Naive thymus-derived CD4-positive, alpha-beta T cell (primary cell): ENCODE measurements at regions not wholly inside any gene's neighbourhood (a gene's known extent, or its start where the extent isn't known, plus 50 kb on each side); places are given as distances from the start of the nearest gene placed in this dataset.

Experiments
- ATAC-seq: fragments of 150-1000 bp; cut with Tn5 transposase; 2 replicates; pipeline ENCODE4 v1.10.0; 2021; ENCODE audit warnings: mild to moderate bottlenecking, moderate library complexity
- CTCF ChIA-PET: fragments of 350-600 bp; sonication (Branson Sonifier 250); formaldehyde crosslinking; loops from one replicate; lab custom pipeline; 2021; ENCODE audit warnings: antibody characterized with exemption; lab: Charles Lee
- POLR2A ChIA-PET: fragments of 350-600 bp; sonication (Branson Sonifier 250); formaldehyde crosslinking; loops from one replicate; lab custom pipeline; 2021; ENCODE audit warnings: antibody characterized with exemption, inconsistent platforms; lab: Charles Lee
- DNase-seq, 9 donors: peaks; one replicate each; pipeline versions ENCODE4 v3.0.0 to v3.0.0-alpha.2; 2020 to 2022; ENCODE audit warnings: mixed read lengths in 1 of 9
- H3K27ac ChIP-seq: one replicate; pipeline ENCODE4 v1.7.0; 2013; ENCODE audit warnings: mild to moderate bottlenecking, low read depth, low read length, moderate library complexity
- H3K27me3 ChIP-seq, 2 donors: one replicate each; pipeline ENCODE4 v1.7.0; 2013; ENCODE audit warnings: low read length in 2 of 2, mild to moderate bottlenecking in 2 of 2, moderate library complexity in 2 of 2; ENCODE audit not compliant: control insufficient read depth in 2 of 2, insufficient read depth in 2 of 2
- H3K36me3 ChIP-seq, 3 experiments: 1 replicate in 2 of 3; 2 replicates in 1 of 3; pipeline ENCODE4 v1.7.0; 2013; ENCODE audit warnings: low read length in 3 of 3, mild to moderate bottlenecking in 3 of 3, moderate library complexity in 1 of 3; ENCODE audit not compliant: insufficient read depth in 3 of 3, control insufficient read depth in 2 of 3
- H3K4me1 ChIP-seq, 2 donors: one replicate each; pipeline ENCODE4 v1.7.0; 2013; ENCODE audit warnings: low read length in 2 of 2, mild to moderate bottlenecking in 2 of 2, moderate library complexity in 1 of 2; ENCODE audit not compliant: control insufficient read depth in 2 of 2, insufficient read depth in 2 of 2
- H3K4me3 ChIP-seq: 2 replicates; pipeline ENCODE4 v1.7.0; 2013; ENCODE audit warnings: mild to moderate bottlenecking, low read length
- H3K9me3 ChIP-seq, 3 experiments: 1 replicate in 2 of 3; 2 replicates in 1 of 3; pipeline ENCODE4 v1.7.0; 2013; ENCODE audit warnings: low read length in 3 of 3; ENCODE audit not compliant: control insufficient read depth in 2 of 3
- H3K27ac Mint-ChIP-seq, 9 donors: one replicate each; pipeline ENCODE4 v1.8.0; 2020 to 2022; ENCODE audit warnings: mixed read lengths in 9 of 9, mild to moderate bottlenecking in 8 of 9, moderate library complexity in 5 of 9, inconsistent platforms in 2 of 9
- H3K27me3 Mint-ChIP-seq, 5 donors: one replicate each; pipeline ENCODE4 v1.8.0; 2021 to 2022; ENCODE audit warnings: mixed read lengths in 5 of 5, mild to moderate bottlenecking in 1 of 5
- H3K36me3 Mint-ChIP-seq, 5 donors: one replicate each; pipeline ENCODE4 v1.8.0; 2020 to 2022; ENCODE audit warnings: mixed read lengths in 5 of 5, mild to moderate bottlenecking in 3 of 5, inconsistent platforms in 1 of 5
- H3K4me1 Mint-ChIP-seq, 7 donors: one replicate each; pipeline ENCODE4 v1.8.0; 2020 to 2022; ENCODE audit warnings: mixed read lengths in 7 of 7, mild to moderate bottlenecking in 3 of 7, inconsistent platforms in 1 of 7
- H3K4me3 Mint-ChIP-seq, 10 donors: one replicate each; pipeline ENCODE4 v1.8.0; 2020 to 2022; ENCODE audit warnings: mild to moderate bottlenecking in 10 of 10, mixed read lengths in 10 of 10, moderate library complexity in 6 of 10, inconsistent platforms in 2 of 10
- H3K9me3 Mint-ChIP-seq, 11 donors: one replicate each; pipeline ENCODE4 v1.8.0; 2020 to 2022; ENCODE audit warnings: mixed read lengths in 11 of 11, mild to moderate bottlenecking in 4 of 11, inconsistent platforms in 1 of 11, moderate library complexity in 1 of 11
- intact Hi-C, 2 donors: fragments of 100-400 bp; cut with micrococcal nuclease; formaldehyde crosslinking; loops; one replicate each; pipeline ENCODE4 v1.15.1; 2023

DNA sequence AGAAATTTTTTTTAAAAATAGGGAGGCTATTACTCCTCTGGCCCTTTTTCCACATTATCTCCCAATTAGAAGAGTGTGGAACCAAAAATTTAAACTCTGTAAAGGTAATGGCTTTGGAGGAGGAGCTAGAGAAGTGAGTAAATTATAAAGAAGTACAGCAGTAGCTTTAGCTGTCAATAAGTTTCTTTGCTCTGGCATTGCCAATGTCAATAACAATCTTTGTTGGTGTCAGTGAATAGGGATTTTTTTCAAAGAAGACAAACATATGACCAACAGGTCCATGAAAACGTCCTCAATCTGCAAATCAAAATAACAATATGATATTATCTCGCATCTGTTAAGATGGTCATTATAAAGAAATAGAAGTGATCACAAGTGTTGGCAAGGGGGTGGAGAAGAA is 227.1 kb upstream of the MBL2 start:
- no peaks in the 10 kb centered on the region for H3K4me1 Mint-ChIP-seq
- no peaks in the 10 kb centered on the region for H3K9me3 ChIP-seq
- no peaks in the 10 kb centered on the region for H3K27me3 Mint-ChIP-seq
- H3K4me3 Mint-ChIP-seq, result no peak overlapping the region
- H3K4me1 ChIP-seq, result no peaks in the 10 kb centered on the region
- no peaks in the 10 kb centered on the region for H3K36me3 Mint-ChIP-seq
- H3K9me3 Mint-ChIP-seq, result peaks cover 0 to 15% (median 2%) of the 10 kb centered on the region in 11 donors
- no peak for DNase-seq
- H3K27ac ChIP-seq, result no peak overlapping the region
- POLR2A ChIA-PET, result no interaction called here
- no peaks in the 10 kb centered on the region for H3K27me3 ChIP-seq
- no peak overlapping the region for H3K27ac Mint-ChIP-seq
- CTCF ChIA-PET, result no interaction called here
- no peak for ATAC-seq
- H3K4me3 ChIP-seq, result no peak overlapping the region
- no peaks in the 10 kb centered on the region for H3K36me3 ChIP-seq
- intact Hi-C loops, result no loop called here

GRCh38 chr10:52999258-52999657 is 226.7 kb upstream of the MBL2 start:
- ChIA-PET CTCF (no interaction called here), POLR2A (no interaction called here)
- ATAC-seq, result no peak
- H3K36me3 Mint-ChIP-seq, result no peaks in the 10 kb centered on the region
- H3K27ac Mint-ChIP-seq, result no peak overlapping the region
- no peak for DNase-seq
- H3K36me3 ChIP-seq, result no peaks in the 10 kb centered on the region
- H3K4me1 ChIP-seq, result no peaks in the 10 kb centered on the region
- peaks cover 0 to 16% (median 1%) of the 10 kb centered on the region in 11 donors for H3K9me3 Mint-ChIP-seq
- H3K27me3 ChIP-seq, result no peaks in the 10 kb centered on the region
- H3K4me1 Mint-ChIP-seq, result no peaks in the 10 kb centered on the region
- H3K9me3 ChIP-seq, result no peaks in the 10 kb centered on the region
- no peak overlapping the region for H3K4me3 Mint-ChIP-seq
- no peak overlapping the region for H3K27ac ChIP-seq
- intact Hi-C loops, result no loop called here
- no peak overlapping the region for H3K4me3 ChIP-seq
- no peaks in the 10 kb centered on the region for H3K27me3 Mint-ChIP-seq

DNA sequence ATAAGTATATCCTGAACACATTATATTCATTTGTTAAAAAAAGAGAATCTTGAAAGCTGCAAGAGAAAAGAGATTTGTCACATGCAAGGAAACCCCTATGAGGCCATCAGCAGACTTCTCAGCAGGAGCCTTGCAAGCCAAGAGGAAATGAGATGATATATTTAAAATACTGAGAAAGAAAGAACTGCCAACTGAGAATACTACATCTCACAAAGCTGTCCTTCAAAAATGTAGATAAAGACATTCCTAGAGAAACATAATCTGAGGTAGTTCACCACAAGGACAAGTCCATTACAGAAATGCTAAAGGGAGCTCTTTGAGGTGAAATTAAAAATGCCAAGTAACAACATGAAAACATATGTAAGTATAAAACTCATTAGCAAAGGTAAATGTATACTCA is 224.4 kb upstream of the MBL2 start:
- POLR2A ChIA-PET, result no interaction called here

GRCh38 chr10:52994370-52994769 is 221.8 kb upstream of the MBL2 start:
- Mint-ChIP-seq H3K27ac (no peak overlapping the region), H3K9me3 (peaks cover 0 to 19% (median 2%) of the 10 kb centered on the region in 11 donors), H3K36me3 (no peaks in the 10 kb centered on the region), H3K4me3 (no peak overlapping the region), H3K27me3 (peaks cover 0 to 3% (median 0%) of the 10 kb centered on the region in 5 donors), H3K4me1 (no peaks in the 10 kb centered on the region)
- ChIA-PET CTCF (no interaction called here), POLR2A (no interaction called here)
- H3K4me3 ChIP-seq, result no peak overlapping the region
- H3K4me1 ChIP-seq, result no peaks in the 10 kb centered on the region
- no peak overlapping the region for H3K27ac ChIP-seq
- no peaks in the 10 kb centered on the region for H3K27me3 ChIP-seq
- ATAC-seq (no peak), DNase-seq (no peak)
- H3K9me3 ChIP-seq, result no peaks in the 10 kb centered on the region
- no peaks in the 10 kb centered on the region for H3K36me3 ChIP-seq
- intact Hi-C loops, result no loop called here

More for the DNA sequence above, 224.4 kb upstream of the MBL2 start:
- intact Hi-C loops, result no loop called here
- Histone ChIP-seq H3K9me3 (no peaks in the 10 kb centered on the region), H3K27me3 (no peaks in the 10 kb centered on the region), H3K27ac (no peak overlapping the region), H3K4me3 (no peak overlapping the region), H3K36me3 (no peaks in the 10 kb centered on the region), H3K4me1 (no peaks in the 10 kb centered on the region)
- H3K4me1 Mint-ChIP-seq, result no peaks in the 10 kb centered on the region
- no peak overlapping the region for H3K27ac Mint-ChIP-seq
- ATAC-seq (no peak), DNase-seq (no peak)
- peaks cover 0 to 3% (median 0%) of the 10 kb centered on the region in 5 donors for H3K27me3 Mint-ChIP-seq
- CTCF ChIA-PET, result no interaction called here
- no peaks in the 10 kb centered on the region for H3K36me3 Mint-ChIP-seq
- H3K4me3 Mint-ChIP-seq, result no peak overlapping the region
- peaks cover 0 to 17% (median 1%) of the 10 kb centered on the region in 11 donors for H3K9me3 Mint-ChIP-seq

DNA sequence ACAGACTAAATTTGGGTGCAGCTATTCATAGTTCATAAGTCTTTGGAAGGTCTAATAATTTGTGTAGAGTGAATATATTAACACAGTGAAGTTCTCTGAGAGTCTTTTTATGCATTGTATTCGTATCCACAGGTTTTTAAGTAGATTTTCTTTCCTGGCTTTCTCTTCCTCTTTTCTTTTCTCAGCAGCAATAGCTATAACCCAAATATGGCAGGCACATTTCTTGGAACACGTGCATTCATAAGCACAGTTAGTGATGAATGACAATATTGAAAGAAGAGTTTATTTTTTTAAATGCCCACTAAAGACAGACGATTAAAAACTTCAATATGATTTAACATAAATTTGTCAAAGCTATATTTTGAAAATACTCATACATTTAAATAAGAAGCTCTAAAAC is 220.5 kb upstream of the MBL2 start:
- H3K36me3 ChIP-seq, result no peaks in the 10 kb centered on the region
- no peak overlapping the region for H3K4me3 ChIP-seq
- Mint-ChIP-seq H3K4me3 (no peak overlapping the region), H3K36me3 (no peaks in the 10 kb centered on the region), H3K4me1 (no peaks in the 10 kb centered on the region), H3K27ac (no peak overlapping the region), H3K9me3 (peaks cover 0 to 19% (median 2%) of the 10 kb centered on the region in 11 donors), H3K27me3 (peaks cover 0 to 3% (median 0%) of the 10 kb centered on the region in 5 donors)
- H3K4me1 ChIP-seq, result no peaks in the 10 kb centered on the region
- intact Hi-C loops, result no loop called here
- ChIA-PET CTCF (no interaction called here), POLR2A (no interaction called here)
- H3K27me3 ChIP-seq, result no peaks in the 10 kb centered on the region
- no peak overlapping the region for H3K27ac ChIP-seq
- ATAC-seq (no peak), DNase-seq (no peak)
- H3K9me3 ChIP-seq, result no peaks in the 10 kb centered on the region

GRCh38 chr10:52992567-52992966 is 220.0 kb upstream of the MBL2 start:
- no peaks in the 10 kb centered on the region for H3K27me3 ChIP-seq
- no peaks in the 10 kb centered on the region for H3K36me3 ChIP-seq
- ChIA-PET POLR2A (no interaction called here), CTCF (no interaction called here)
- H3K9me3 Mint-ChIP-seq, result peaks cover 0 to 13% (median 1%) of the 10 kb centered on the region in 11 donors
- no peak overlapping the region for H3K27ac Mint-ChIP-seq
- H3K27ac ChIP-seq, result no peak overlapping the region
- peaks cover 0 to 3% (median 0%) of the 10 kb centered on the region in 5 donors for H3K27me3 Mint-ChIP-seq
- no peaks in the 10 kb centered on the region for H3K4me1 Mint-ChIP-seq
- no peaks in the 10 kb centered on the region for H3K9me3 ChIP-seq
- H3K36me3 Mint-ChIP-seq, result no peaks in the 10 kb centered on the region
- DNase-seq, result no peak
- no peak overlapping the region for H3K4me3 Mint-ChIP-seq
- no peak overlapping the region for H3K4me3 ChIP-seq
- no peaks in the 10 kb centered on the region for H3K4me1 ChIP-seq
- intact Hi-C loops, result no loop called here
- ATAC-seq, result no peak

GRCh38 chr10:52988923-52989322 is 216.3 kb upstream of the MBL2 start:
- Mint-ChIP-seq H3K36me3 (no peaks in the 10 kb centered on the region), H3K27ac (no peak overlapping the region), H3K9me3 (peaks cover 0 to 10% (median 0%) of the 10 kb centered on the region in 11 donors), H3K4me3 (no peak overlapping the region), H3K27me3 (peaks cover 0 to 3% (median 0%) of the 10 kb centered on the region in 5 donors), H3K4me1 (no peaks in the 10 kb centered on the region)
- POLR2A ChIA-PET, result no interaction called here
- ATAC-seq (no peak), DNase-seq (no peak)
- no peaks in the 10 kb centered on the region for H3K4me1 ChIP-seq
- CTCF ChIA-PET, result no interaction called here
- no peaks in the 10 kb centered on the region for H3K36me3 ChIP-seq
- H3K4me3 ChIP-seq, result no peak overlapping the region
- H3K27me3 ChIP-seq, result no peaks in the 10 kb centered on the region
- H3K27ac ChIP-seq, result no peak overlapping the region
- intact Hi-C loops, result no loop called here
- H3K9me3 ChIP-seq, result no peaks in the 10 kb centered on the region
